Hindlimb muscle (tissue), 1 donor: ENCODE measurements at regions not wholly inside any gene's neighbourhood (a gene's known extent, or its start where the extent isn't known, plus 50 kb on each side); places are given as distances from the start of the nearest gene placed in this dataset.
"Not testable (repeated sequence)": the region's sequence is repeated elsewhere in the genome, so short reads cannot be mapped to it uniquely, and the experiment has no call there.

Experiments used
- DNase-seq: peaks from one replicate; pipeline ENCODE4 v3.0.0-alpha.2; 2013

DNA sequence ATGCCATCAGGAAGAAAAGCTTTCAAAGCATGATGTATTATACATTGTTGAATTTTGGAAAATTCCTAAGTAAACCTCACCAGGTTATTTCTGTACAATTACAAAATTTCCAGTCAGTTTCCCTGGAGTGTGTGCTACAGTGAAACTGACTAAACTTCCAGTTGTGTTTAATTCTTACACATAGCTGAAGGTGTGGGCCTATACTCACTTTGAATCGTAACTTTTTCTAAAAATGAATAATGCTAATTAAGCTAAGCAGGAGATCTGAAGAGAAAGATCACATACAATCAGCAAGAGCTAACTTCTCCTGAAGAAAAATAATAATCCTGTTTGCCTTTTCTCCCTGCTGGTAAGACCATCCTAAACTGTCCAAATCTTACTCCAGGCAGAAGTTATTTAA, 537.2 kb upstream of the PBX1 start:
- DNase-seq: no peak

DNA sequence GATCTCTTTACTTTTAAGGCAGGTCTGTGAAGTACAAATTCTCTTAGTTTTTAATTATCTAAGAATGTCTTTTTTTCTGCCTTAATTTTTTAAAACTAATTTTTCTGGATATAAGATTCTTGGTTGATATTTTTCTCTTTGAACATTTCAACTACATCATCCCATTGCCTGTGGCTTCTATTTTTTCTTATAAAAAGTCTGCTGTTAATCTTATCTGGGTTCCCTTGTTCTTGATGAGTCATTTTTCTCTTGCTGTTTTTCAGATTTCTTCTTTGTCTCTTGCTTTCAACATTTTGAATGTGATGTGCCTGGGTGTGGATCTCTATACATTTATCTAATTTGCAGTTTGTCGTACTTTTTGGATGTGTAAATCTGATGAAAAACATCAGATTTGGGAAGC, 525.2 kb upstream of the PBX1 start:
- DNase-seq: no peak

- DNase-seq: no peak
Observed at GRCh38 chr1:164040754-164041153, 518.2 kb upstream of the PBX1 start.

DNA sequence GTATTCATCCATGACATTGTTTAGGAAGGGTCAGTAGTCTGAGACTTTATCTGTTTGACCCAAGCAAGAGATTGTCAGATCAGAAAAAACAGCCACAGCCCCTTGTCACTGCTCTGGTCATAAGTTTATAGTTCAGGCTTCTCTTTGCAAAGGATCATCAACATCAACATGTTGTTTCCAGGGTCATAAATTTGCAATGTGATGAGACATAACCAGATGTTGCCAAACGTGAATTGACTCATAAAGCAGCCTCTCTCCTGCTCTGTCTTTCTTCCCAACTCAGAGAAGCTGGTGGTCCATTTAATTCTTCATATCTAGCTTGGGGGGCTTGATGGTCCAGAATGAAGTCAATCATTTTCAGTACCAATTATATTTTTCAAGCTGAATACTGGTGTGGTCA, 507.2 kb upstream of the PBX1 start:
- DNase-seq: no peak

DNA sequence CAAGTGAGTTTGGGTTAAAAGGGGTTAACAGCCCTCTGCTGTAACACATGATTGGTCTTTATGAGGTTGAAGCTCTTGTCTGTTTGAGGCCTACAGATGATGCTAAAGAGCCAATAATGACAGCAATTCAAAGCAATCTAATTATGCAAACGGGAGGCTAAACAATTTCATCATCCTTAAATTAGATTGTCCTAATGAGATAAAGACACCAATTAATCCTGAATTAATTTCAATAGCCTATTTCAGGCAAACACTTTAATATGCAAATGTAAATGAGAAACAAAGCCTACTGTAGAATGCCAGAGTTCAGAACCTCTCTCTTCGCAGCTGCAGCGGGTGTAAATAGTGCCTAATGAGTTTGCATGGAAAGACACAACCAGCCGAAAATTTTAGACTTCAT, 504.7 kb upstream of the PBX1 start:
- no peak for DNase-seq

GRCh38 chr1:164058198-164058597, 500.8 kb upstream of the PBX1 start:
- no peak for DNase-seq

GRCh38 chr1:164061528-164061927, 497.5 kb upstream of the PBX1 start:
- DNase-seq: no peak

DNA sequence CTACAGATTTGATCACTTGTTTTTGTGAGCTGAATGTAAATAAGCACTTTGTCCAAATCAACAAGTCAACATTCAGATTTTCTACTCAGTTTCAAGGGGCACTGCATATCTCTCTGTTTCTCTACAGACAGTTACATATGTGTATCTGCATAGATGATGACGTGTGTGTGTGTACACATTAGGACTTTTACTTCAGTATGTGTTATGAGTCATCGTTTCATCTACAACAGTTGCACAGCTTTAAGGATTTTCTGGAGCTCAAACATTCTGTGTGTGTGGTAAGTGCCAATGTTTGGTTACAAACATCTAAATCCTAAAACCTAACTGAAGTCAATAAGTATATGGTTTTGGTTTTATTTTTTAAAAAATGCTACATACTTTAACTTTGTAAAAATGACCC, 494.5 kb upstream of the PBX1 start:
- DNase-seq: no peak

- DNase-seq: no peak
Observed at GRCh38 chr1:164071288-164071687, 487.7 kb upstream of the PBX1 start.

DNA sequence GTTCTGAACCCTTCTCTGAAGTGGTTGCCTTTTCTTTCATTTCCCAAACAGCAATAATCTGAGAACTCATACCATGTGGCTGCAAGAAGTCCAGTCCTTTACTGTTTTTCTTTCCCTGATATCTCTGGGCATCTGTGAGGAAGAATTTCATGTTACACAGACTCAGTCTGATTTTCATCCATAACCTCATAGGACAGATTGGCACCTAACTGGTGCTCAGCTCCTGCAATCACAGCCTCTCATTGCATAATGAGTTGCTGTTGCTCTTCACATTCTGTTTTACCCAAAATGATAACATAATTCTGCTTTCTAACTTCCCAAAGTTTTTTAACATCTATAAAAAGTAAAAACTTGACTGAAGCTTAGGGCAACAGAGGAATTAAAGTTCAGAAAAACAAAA, 472.2 kb upstream of the PBX1 start:
- no peak for DNase-seq

- DNase-seq: no peak
Observed at GRCh38 chr1:164087906-164088453, 471.0 kb upstream of the PBX1 start.

DNA sequence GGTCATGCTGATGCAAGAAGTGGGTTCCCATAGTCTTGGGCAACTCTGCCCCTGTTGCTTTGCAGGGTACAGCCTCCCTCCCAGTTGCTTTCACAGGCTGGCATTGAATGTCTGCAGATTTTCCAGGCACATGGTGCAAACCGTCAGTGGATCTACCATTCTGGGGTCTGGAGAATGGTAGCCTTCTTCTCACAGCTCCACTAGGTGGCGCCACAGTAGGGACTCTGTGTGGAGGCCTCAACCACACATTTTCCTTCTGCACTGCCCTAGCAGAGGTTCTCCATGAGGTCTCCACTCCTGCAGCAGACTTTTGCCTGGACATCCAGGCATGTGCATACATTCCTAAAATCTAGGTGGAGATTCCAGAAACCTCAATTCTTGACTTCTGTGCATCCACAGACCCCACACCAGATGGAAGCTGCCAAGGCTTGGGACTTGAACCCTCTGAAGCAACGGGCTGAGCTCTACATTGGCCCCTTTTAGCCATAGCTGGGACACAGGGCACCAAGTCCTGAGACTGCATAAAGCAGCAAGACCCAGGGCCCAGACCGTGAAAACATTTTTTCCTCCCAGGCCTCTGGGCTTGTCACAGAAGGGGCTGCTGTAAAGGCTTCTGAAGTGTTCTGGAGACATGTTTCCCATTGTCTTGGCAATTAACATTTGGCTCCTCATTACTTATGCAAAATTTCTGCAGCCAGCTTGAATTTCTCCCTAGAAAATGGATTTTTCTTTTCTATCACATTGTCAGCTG, 466.2 kb upstream of the PBX1 start:
- no peak for DNase-seq

GRCh38 chr1:164093543-164093942, 465.4 kb upstream of the PBX1 start:
- DNase-seq: no peak

DNA sequence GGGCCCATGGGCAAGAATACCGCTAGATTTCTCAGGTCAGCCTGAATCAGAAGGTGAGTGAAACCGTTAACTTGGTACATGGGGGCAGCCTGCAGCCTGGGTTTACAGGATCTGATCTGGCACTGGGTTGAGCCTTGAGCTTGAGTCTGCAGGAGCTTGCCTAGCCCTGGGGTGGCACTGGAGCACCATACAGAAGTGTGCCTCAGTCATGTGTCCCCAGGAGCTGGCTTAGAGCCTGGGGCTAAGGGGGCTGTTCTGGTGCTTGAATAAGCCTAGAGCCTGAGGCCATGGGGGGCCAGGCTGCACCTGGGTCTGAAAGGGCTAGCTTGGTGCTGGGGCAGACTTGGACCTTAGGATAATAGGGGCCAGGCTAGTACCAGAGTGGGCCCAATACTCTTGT, 457.2 kb upstream of the PBX1 start:
- DNase-seq: no peak

- DNase-seq: no peak
Observed at GRCh38 chr1:164131949-164132348, 427.0 kb upstream of the PBX1 start.

DNA sequence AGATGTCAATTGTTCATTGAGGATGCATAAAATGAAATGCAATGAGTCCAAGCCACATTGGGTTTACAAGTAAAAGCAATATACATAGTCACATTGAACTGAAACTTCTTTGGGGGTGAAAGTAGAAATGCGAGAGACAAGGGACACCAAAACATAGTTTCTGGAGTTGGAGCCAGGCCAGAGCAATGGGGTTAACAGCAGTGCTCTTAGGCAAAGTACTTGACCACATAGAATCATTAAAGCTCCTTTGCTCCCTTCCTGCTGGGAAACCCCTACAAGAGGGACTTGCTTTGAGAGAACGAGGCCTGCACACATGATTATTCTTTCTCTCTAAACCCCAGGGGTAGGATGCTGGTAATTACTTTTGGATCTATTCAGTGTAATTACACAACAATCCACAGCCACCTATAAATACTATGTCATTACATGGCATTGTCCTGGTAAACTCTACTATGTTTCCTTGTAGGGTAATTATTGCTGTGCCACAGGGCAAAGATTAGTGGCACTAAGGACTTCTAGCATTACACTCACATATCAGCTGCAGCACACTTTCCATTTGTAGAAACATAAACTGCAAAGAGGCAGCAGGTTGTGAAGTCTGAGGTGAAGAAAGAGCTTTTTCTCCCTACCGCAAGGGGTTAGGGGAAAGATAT, 421.6 kb upstream of the PBX1 start:
- no peak for DNase-seq

- DNase-seq: no peak
Observed at GRCh38 chr1:164141797-164142196, 417.2 kb upstream of the PBX1 start.

- DNase-seq: no peak
Observed at GRCh38 chr1:164154622-164155021, 404.4 kb upstream of the PBX1 start.

DNA sequence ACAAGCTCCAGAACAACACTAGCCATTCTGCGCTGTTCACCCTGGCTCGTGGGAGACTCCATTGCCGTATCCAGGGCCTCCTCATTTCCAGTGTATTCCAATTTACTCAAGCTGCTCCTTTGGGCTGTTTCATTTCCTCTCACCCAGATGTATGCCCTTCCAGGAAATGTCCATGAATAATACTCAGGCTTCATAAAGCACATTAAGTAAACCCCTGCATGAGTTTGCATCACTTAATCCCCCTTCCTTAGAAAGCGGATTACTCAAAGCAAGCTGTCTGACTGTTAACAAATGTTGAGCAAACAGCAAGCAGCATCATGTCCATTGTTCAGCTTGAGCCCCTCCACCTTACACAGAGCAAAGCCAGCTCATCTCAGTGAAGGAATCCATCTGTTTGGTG, 403.6 kb upstream of the PBX1 start:
- DNase-seq: no peak

- DNase-seq: no peak
Observed at GRCh38 chr1:164163289-164163849, 395.6 kb upstream of the PBX1 start.

DNA sequence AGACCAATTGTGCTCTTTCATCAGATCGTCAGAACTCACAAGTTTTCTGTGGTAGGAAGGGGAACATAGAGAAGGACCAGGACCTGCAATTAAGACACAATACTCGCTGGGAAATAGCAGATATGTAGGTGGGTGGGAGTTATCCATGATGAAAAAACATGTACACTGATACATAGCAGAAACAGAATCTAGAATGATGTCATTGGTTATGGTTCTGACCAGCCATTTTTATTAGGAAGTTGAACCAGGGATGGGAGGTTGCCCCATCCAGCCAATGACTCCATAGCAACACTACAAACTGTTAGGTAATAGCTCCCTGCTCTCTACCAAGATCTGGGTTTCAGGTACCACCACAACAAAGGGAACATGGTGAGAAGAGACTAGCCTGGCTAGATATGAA, 393.5 kb upstream of the PBX1 start:
- DNase-seq: no peak

DNA sequence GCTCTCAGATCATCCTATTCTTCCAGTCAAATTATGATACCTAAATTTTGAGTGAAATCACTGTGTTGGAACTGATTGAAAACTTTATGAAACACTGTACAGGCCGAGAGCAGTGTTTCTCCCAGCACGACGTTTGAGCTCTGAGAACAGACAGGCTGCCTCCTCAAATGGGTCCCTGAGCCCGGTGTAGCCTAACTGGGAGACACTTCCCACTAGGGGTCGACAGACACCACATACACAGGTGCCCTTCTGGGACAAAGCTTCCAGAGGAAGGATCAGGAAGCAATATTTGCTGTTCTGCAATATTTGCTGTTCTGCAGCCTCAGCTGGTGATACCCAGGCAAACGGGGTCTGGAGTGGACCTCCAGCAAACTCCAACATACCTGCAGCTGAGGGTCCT, 392.5 kb upstream of the PBX1 start:
- not testable (repeated sequence) for DNase-seq

DNA sequence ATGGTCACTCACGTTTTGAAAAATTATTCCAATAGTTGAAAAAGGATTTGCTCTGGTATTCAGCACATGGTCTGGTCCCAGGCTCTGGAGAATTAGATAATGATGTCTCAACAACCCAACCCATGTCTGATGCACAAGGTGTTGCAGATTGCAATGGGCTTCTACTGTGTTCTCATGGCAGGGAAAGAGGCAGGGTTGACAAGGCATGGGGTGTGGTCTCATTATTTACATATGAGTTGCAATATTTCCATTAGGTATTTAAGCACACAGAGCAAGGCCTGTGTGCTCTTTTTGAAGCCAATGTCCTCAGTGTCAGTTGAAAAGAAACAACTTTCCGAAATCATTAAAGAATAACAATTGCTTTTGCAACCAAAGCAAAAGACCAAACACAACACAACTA, 381.9 kb upstream of the PBX1 start:
- no peak for DNase-seq

DNA sequence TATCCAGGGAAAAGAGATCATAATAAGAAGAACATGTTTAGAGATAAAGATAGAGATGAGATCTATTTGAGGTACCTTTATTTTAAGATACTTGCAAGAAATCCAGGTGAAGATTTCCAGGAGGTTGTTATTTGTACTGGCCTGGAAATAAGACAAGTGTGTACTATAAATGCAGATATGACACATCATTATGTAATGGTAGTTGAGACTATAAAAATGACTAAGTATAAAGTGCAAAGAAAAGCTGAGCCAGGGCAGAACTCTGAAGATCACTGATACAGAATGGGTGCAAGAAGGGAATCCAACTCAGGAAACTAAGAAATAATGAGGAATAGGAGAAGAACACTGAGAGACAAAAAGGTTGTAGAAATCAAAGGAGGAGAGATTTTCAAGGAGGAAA, 378.2 kb upstream of the PBX1 start:
- no peak for DNase-seq
